SK-N-MC (cell line): ENCODE measurements at regions not wholly inside any gene's neighbourhood (a gene's known extent, or its start where the extent isn't known, plus 50 kb on each side); places are given as distances from the start of the nearest gene placed in this dataset.

Experiments used
- EZH2 ChIP-seq: fragments of 200-600 bp; sonication (generic); IDR thresholded peaks from one replicate; pipeline ENCODE4 v1.6.1; 2017; ENCODE audit warnings: antibody characterized with exemption
- POLR2AphosphoS5 ChIP-seq: IDR thresholded peaks from 2 replicates; pipeline ENCODE4 v1.6.1; 2012; ENCODE audit warnings: mild to moderate bottlenecking, low read depth, low read length, borderline replicate concordance

DNA sequence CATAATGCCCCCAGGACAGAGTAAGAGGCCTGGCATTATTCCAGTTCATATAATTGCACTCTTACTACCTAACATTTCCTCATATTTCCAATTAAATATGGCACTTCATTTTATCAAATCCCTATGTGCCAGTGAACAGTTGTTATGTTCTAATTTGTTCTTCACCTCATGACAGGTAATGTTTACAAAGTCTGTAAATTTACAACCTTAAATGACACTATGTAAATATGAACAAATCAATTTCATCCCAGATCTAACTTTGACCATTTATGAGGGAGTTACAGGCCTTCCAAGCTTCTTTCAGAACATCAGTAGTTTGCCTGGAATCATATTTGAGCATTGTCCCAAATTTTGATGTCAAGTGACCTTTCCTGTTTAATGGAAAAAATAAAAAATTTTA lies 592.6 kb upstream of the CDH6 start:
- TF ChIP-seq EZH2, result no peak
- TF ChIP-seq POLR2AphosphoS5, result no peak
